Lung (tissue), 11 donors: ENCODE measurements at regions not wholly inside any gene's neighbourhood (a gene's known extent, or its start where the extent isn't known, plus 50 kb on each side); places are given as distances from the start of the nearest gene placed in this dataset.

ENCODE experiments used
- ATAC-seq: fragments of 200-7000 bp; cut with Tn5 transposase; one replicate; pipeline ENCODE4 v1.9.1; 2020; ENCODE audit warnings: moderate number of reproducible peaks; ENCODE audit not compliant: insufficient read depth, low FRiP score
- DNase-seq, 3 donors: peaks; one replicate each; pipeline ENCODE4 v3.0.0-alpha.2; 2013 to 2017
- H3K27ac ChIP-seq, 2 donors: one replicate each; pipeline ENCODE4 v1.5.1; 2013; ENCODE audit warnings: mild to moderate bottlenecking in 2 of 2, moderate library complexity in 2 of 2, control low read depth in 1 of 2, inconsistent platforms in 1 of 2, low read depth in 1 of 2, low read length in 1 of 2
- H3K27me3 ChIP-seq, 3 donors: one replicate each; pipeline ENCODE4 v1.5.1; 2013; ENCODE audit warnings: low read length in 2 of 3; ENCODE audit not compliant: control insufficient read depth in 3 of 3, insufficient read depth in 3 of 3
- H3K36me3 ChIP-seq, 4 donors: one replicate each; pipeline ENCODE4 v1.5.1; 2013; ENCODE audit warnings: low read length in 4 of 4, mild to moderate bottlenecking in 1 of 4, moderate library complexity in 1 of 4; ENCODE audit not compliant: control insufficient read depth in 4 of 4, insufficient read depth in 4 of 4
- H3K4me1 ChIP-seq, 5 donors: one replicate each; pipeline ENCODE4 v1.5.1; 2013; ENCODE audit warnings: low read length in 5 of 5, mild to moderate bottlenecking in 2 of 5, moderate library complexity in 1 of 5; ENCODE audit not compliant: control insufficient read depth in 5 of 5, insufficient read depth in 5 of 5
- H3K4me3 ChIP-seq: one replicate; pipeline ENCODE4 v1.5.1; 2013; ENCODE audit warnings: mild to moderate bottlenecking, control low read depth, moderate library complexity
- H3K9ac ChIP-seq, 2 donors: one replicate each; pipeline ENCODE4 v1.5.1; 2013; ENCODE audit warnings: low read length in 2 of 2, control low read depth in 1 of 2; ENCODE audit not compliant: insufficient read depth in 1 of 2
- H3K9me3 ChIP-seq, 4 donors: one replicate each; pipeline ENCODE4 v1.5.1; 2013; ENCODE audit warnings: low read length in 3 of 4, mild to moderate bottlenecking in 1 of 4, moderate library complexity in 1 of 4; ENCODE audit not compliant: control insufficient read depth in 4 of 4, insufficient read depth in 3 of 4
- CTCF ChIP-seq: IDR thresholded peaks from 2 replicates; pipeline ENCODE4 v1.5.1; 2012; ENCODE audit warnings: mild to moderate bottlenecking; ENCODE audit errors: control extremely low read depth, extremely low read depth
- WGBS, 2 donors: extraction: QIAGEN DNeasy Blood & Tissue Kit; methylation state at CpG; one replicate each; pipeline ENCODE4 v1.1.7; 2013; 5-methylcytosine and 5-hydroxymethylcytosine counted together
- donor health status: control.
- donor health status: control.
- donor health status: Bipolar disorder and iron deficiency.
- donor health status: healthy.
- donor health status: DM: yes; HTN: yes; CAD: no.

- Histone ChIP-seq H3K4me1 (peaks cover 0 to 5% (median 5%) of the 10 kb centered on the region in 5 donors), H3K27me3 (no peaks in the 10 kb centered on the region), H3K36me3 (no peaks in the 10 kb centered on the region), H3K9ac (no peak overlapping the region), H3K9me3 (no peaks in the 10 kb centered on the region), H3K4me3 (no peak overlapping the region), H3K27ac (peak overlapping the region; percentile 33 to 65)
- no peak for TF ChIP-seq CTCF
- WGBS, 2 donors: 78 to 90% methylated on average over 5 of the region's 5 CpGs
- ATAC-seq (no peak), DNase-seq (no peak)
Observed at GRCh38 chr1:117678246-117678977, 72.6 kb downstream of the TENT5C start.

- no peak for ATAC-seq
- Histone ChIP-seq H3K27ac (peak overlapping the region in 1 of 2 donors; percentile 65), H3K9me3 (no peaks in the 10 kb centered on the region), H3K4me1 (peaks cover 0 to 5% (median 5%) of the 10 kb centered on the region in 5 donors), H3K36me3 (no peaks in the 10 kb centered on the region), H3K4me3 (no peak overlapping the region), H3K9ac (no peak overlapping the region), H3K27me3 (no peaks in the 10 kb centered on the region)
- no peak for DNase-seq
- TF ChIP-seq CTCF: no peak
- WGBS, 2 donors: 76 to 80% methylated on average over 3 of the region's 3 CpGs
Observed at GRCh38 chr1:117679299-117679698, 73.5 kb downstream of the TENT5C start.

GRCh38 chr1:117679868-117680267 lies 74.0 kb downstream of the TENT5C start:
- no peak for DNase-seq
- no peak for ATAC-seq
- Histone ChIP-seq H3K4me3 (no peak overlapping the region), H3K4me1 (peaks cover 0 to 5% (median 2%) of the 10 kb centered on the region in 5 donors), H3K9ac (no peak overlapping the region), H3K27ac (no peak overlapping the region), H3K9me3 (no peaks in the 10 kb centered on the region), H3K36me3 (no peaks in the 10 kb centered on the region), H3K27me3 (no peaks in the 10 kb centered on the region)
- WGBS, 2 donors: 73 to 74% methylated on average over 4 of the region's 4 CpGs
- TF ChIP-seq CTCF: no peak
